NCI-H345 treated with DMSO at 0.1 percent for 48 hours (cell line): ENCODE measurements at regions not wholly inside any gene's neighbourhood (a gene's known extent, or its start where the extent isn't known, plus 50 kb on each side); places are given as distances from the start of the nearest gene placed in this dataset.

Experiments used
- DNase-seq: peaks from one replicate; lab custom pipeline; 2025; ENCODE audit not compliant: unreplicated experiment; lab: John Stamatoyannopoulos, UW

DNA sequence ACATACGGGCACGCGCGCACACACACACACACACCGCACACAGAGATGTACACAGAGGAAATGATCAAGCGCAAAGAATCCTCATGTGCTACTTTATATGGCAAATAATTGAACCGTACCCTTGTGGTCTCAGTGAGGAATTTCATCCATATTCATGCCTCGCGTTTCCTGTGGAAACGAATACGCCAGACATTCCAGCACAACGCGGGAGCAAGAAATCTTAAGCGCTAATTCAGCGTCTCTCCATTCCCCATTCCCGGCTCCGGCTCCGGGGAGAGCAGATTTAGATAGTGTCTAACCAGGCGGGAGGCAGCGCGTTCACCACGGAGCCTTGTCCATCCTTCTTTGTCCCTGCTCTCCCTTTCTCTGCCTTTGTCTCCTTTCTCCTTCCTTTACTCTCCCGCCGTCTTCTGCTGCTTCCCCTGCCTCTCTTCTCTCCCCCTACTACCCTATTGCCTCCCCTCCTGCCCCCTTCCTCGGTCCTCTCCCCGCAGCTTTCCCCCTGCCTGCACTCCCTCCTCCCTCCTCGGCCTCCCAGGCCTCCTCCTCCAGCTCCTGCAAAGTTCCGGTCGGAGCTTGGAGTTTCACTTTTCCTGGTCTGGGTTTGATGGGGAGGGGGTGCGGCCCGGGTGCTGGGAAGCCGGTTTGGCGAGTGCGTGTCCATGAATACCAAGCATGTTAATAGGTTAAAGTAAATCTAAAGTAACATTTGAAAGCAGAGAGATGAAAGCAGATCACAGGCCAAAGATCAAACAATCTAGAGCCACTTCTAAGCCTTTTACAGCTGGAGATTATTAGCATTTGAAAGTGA lies 579.3 kb downstream of the BUD13 start:
- DNase-seq = no peak

DNA sequence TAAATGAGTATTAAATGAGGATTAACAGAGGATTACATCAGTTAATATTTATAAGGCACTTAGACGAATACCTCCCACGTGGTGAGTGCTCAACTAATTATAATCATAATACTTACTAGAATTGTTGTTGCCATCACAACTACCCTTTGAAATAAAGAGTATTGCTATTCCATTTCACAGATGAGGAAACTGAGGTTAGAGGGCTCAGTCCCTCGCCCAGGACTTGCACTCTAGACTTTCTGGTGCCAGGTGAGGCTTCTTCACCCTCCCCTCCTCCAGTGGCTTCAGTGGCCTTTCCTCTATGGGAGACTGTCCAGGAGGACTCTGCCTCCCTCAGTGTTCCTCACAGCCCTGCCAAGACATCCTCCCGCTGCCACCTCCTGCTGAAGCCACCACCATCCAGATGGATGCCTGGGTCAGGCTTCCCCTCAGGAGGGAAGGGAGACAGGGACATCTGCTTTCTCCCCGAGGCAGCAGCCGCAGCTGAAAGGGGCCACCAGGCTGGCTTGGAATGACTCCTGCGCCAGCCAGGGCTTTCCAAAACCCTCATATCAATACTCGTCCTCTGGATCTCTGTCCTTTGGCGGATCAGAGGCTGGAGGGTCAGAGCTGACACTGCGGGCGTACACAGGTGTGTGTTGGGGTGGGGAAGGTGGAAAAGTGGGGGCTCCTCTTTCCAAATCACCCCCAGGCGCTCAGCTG lies 580.1 kb downstream of the BUD13 start:
- no peak for DNase-seq

DNA sequence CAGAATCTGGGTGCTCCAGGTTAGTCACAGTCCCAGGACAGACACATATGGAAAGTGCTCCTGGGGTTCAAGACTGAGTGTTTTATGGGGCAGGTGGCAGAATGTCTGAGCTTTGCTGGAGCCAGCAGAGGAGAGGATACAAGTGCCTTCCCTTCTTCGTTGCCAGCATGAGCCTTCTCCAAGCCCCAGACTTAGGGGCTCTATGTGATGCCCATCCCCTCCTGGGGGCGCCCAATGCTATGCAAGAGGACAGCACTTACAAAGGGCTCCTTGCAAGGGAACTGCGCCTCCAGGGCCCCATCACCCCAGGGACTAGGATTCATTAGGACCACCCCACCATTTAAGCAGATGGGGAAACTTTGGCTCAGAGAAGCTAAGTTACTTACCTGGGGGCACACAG lies 581.9 kb downstream of the BUD13 start:
- no peak for DNase-seq

DNA sequence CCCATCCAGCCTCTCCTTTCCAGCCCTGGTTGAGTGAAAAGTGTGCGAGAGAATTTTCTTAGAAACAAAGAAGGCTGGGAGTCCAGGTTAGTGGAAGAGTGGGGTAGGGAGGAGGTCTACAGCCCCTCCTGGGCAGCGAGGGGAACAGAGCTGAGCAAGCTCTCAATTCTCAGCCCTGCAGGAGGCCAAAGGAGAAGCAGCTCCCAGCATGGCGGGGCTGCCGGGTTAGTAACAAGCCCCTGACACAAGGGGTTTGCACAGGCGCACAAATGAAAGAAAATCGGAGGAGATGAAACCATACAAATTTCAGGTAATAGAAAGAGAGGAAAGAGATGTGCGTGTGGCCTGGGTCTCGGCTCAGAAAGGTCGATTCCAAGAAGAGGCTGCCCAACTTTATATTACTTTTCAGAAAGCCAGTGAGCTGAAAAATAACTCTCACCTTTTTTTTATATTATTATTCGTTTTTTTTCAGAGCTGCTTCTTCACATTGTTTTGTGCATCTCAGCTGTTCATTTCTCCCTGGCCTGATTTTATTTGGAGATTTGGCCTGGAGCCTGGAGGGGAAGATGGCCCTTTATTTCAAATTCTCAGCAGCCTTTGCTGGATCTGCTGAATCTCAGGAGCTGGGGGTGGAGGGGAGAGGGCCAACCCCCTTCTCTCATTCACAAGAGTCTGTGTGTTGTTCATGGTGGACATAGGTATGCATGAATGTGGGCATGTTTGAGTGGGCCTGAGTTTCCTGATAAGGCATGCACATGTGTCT lies 583.2 kb downstream of the BUD13 start:
- DNase-seq = no peak

DNA sequence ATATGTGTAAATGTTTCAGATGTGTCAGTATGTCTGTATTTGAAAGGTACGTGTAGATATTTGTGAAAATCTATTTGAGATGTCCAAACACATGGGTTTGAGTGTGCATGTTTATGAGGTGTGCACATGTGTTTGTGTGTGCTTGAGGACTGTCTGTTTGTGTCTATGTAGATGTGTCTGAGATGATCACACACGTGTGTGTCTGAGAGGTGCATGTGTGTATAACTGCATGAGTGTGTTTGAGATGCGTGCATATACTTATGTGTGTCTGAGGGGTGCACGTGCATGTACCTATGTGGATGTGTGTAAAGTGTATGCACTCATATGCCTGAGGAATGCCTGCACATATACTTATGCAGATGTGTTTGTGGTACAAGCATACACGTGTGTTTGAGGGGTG lies 584.4 kb downstream of the BUD13 start:
- DNase-seq = no peak

DNA sequence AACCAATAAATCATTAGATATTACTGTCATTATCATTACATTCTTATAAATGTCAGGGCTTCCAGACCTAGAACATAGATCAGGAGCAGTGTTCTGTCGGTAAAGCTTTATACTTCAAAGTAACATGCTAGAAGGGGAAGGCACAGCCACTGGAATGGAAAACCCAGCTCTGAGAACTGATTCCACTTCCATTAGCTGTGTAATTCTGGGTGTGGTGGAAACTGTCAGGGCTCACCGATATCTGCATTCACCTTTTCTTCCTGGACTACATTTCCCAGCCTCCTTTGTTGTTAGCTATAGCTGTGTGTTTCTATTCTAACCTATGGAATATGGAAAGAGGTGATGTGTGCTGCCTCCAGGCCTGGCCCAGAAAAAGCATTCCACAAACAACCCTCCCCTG lies 585.8 kb downstream of the BUD13 start:
- DNase-seq = no peak

DNA sequence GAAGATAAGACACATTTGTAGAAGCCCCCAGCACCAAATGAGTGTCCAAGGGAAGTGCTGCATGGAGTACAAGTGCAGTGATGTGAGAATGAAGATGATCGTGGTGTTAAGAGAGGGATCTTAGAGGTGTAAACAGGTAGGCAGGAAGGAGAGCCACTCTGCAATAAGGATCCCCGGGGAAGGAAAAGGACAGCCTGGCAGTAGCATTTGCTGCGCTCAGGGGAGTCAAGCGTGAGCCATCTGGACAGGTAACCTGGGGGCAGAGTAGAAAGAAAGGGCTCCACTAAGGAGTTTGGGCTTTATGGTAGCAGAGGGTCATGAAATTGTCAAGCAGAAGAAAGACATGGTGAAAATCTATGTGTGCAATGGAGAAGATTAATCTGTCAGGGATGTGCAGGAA lies 587.2 kb downstream of the BUD13 start:
- no peak for DNase-seq

DNA sequence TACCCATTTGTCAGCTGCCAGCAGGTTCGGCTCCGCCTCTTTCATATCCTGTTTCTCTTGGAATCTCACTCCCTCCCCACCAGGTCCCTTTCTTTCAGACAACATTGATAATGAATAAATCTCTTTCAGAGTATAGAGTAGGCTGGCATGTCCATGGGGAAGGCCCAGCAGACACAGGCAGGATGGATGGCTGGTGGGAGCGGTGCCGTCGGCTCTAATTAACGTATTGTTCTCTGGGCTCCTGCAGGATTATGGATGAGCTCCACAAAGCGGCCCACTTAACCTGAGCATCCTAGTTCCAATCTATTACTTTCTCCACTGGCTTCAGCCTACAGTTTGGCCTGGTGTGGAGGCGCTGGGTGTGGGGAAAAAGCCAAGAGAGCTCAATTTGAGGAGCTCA lies 588.0 kb downstream of the BUD13 start:
- no peak for DNase-seq

DNA sequence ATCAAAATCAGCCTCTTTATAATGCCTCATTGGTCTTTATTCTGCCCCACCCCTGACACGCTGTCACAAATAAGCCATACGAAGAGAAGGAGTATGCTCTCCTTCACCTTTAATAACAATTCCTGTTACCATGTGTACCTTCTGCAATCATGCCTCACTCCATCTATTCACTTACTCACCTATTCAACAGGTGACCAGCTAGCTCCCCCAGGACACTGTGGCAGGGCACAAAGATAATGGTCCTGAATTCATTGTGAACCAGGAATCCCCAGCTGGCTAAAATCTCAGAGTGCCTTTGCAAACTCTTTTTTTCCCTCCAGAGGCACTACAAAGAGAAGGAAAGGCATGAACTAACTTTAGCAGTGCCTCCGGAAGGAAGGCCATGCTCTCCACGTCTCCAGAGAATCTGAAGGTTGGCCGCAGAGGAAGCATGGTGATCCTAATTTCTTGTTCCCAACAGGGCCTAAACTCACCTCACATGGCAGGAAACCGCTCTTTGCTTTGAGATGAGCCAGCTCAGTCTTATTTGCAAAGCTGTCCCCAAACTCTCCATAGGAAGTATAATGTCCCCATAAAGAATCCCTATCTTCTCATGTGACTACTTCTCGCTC lies 590.3 kb downstream of the BUD13 start:
- DNase-seq = no peak

DNA sequence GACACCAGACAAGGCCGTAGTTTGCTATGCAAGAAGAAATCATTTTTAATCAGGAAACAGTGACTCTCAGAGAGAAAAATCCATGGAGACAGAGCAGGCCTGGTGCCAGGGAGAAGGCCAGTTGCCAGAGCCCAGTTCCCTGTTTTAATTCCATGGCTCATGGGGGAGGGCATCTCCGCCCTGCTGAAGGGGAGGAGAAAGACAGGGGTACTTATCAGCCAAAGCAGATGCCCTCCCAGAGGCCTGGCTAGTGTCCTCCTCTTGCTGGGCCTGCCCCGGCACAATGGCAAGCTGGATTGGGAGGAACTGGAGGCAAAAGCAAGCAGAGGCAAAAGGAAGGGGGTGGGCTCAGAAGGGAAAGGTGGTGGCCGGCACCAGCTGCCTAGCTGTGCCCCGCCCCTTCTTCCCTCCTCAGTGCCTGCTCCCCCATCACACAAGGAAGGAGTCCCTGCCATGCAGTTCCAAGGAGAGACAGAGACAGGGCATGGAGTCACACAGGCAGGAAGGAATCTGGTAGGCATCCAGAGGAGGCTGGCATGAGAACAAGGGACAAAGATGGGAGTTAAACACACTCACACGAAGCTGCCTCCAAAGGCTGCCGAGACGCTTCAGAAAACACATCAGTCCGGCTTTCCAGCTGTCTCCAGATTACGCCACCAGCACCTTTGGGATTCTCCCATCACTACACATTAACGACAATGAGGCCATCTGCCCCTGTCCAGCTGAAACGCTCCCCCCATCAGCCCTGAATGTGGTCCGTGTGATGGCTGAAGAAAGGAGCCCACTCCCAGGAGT lies 591.8 kb downstream of the BUD13 start:
- DNase-seq = no peak

DNA sequence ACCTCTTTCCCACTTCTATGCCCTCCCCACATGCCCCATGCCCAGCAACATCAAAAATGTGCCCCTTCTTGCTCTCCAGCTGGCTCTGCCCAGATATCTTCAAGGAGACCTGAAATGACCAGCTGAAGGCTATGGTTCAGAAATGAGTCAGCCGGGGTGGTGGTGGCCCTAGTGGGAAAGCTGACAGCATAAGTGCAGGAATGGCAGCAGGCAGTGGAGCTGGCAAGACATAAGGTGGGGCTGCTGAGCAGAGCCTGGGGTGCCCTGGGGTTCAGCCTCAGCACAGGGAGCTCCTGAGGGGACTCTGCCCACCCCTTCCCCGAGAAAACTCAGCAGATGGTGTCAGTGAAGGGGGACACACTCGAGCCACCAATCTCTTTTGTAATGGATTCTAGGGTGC lies 593.4 kb downstream of the BUD13 start:
- DNase-seq = no peak

DNA sequence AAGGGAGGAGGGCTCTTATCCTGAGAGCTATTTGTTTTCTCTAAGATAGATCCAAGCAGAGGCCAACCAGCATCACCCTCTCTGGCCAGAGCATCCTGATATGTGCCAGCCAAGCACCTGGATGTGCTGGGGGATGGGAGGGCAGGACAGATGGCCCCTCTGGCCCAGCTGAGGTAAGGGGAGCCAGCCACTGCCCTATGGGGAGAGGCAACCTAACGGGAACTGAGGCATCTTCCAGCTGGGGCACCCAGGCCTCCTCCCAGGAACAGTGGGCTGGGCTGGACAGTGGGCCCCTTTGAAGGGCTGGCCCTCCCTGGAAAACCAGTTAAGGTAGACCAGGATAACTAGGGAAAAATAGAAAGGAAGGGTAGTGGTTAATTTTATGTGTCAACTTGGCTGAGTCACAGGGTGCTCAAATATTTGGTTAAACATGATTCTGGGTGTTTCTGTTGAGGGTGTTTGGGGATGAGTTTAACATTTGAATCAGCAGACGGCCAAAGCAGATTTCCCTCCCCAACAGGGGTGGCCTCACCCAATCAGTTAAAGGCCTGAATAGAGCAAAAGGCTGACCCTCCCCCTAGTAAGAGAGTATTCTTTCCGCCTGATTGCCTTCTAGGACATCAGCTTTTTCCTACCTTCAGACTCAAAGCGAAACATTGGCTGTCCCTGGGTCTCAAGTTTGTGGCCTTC lies 595.1 kb downstream of the BUD13 start:
- DNase-seq = no peak

DNA sequence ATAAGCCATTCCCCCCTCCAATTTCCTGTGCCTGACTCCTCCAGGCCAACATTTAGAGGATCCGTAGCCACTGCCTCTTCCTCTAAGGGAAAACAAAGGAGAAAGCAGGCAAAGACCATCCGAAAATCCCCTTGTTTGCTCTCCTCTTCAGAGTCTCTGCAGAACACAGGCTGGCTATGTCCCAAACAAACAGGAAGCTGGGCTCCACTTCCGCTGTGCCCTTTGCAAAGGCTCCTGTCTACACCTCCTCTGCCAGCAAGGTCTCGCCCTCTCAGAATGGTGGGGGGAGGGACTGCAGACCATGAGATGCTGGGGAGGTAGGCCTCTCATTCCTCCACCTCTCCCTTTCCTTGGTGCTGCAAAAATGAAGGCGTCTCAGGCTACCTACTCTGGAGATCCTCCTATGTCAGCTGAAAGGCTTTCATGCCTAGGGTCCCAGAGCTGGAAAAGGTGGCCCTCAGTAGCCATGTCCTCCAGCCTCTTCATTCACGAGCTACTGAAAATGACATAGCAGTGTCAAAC lies 596.2 kb downstream of the BUD13 start:
- no peak for DNase-seq

DNA sequence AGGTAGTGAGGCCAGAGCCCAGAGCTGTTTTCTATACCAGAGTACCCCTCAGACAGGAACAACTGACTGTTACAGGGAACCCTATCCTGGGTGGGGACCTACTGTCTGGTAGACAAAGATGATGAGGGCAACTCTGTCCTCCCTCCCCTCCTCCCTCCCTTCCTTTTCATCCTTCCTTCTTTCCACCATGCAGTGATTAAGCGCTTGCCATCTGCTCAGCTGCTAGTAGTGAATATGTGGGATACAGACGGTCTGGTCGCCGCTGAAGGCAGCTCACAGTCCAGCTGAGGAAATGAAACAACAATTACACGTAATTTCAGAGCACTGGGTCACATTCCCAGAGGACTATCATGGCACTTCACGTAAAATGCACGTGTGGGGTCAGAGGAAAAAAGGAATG lies 597.1 kb downstream of the BUD13 start:
- DNase-seq = no peak

DNA sequence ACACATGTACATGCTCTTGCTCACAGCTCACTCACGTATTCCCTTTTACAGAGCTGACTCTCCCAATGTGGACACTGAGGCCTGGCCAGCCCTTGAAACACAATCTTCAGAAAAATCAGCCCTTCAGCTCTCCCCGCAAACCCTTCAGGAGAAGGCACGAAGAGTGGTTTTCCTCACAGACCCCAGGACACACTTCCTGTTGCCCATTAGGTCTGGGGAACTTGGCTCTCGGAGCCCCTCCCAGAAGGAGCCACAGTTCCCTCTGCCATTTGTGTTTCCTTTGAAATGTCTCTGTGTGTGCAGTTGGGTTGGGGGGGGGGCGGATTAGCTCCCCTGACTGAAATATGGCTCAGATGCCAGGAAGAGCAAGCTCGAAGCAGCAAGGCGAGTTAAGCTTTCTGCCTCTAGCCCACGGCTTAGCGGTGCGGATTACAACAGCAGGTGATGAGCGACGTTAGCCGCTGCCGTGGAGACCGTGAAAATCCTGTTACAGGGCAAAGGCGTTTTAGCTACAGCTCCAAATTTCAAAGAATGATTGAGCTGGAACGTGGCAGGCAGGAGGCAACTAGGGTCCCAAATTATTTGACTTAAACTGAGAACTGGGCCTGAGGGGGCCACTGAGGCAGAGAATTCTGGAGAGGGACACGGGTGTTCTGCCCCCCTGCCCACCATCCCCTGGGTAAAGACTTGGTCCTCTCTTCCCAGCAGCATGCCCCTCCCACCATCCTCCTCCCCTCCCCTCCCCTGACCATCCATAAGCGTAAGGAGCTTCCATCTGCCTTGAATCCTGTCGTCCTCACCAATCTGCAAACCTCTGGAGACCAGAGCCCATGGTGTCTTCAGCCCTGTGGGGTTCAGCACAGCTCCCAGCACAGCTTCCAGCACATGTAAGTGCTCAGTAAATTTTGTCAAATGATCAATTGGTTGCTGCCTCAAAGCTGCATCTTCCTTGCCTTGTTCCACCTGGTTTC lies 598.6 kb downstream of the BUD13 start:
- no peak for DNase-seq

DNA sequence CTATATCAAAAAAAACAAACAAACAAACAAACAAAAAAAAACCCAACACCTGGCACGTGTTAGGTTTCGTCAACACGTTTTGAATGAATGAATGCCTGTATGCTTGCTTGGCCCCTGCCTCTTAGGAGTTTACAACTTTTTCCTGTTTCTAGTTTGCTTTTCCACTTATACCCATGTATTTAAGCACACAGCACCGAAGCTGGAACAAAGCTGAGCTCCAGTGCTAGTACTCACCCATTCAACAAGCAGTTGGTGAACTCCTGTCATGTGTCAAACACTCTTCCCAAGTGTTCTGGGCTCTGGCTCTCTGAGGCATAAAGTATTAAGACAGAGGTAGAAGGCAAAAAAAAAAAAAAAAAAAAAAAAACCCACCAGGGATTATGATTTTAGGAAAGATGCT lies 599.3 kb downstream of the BUD13 start:
- DNase-seq = no peak

DNA sequence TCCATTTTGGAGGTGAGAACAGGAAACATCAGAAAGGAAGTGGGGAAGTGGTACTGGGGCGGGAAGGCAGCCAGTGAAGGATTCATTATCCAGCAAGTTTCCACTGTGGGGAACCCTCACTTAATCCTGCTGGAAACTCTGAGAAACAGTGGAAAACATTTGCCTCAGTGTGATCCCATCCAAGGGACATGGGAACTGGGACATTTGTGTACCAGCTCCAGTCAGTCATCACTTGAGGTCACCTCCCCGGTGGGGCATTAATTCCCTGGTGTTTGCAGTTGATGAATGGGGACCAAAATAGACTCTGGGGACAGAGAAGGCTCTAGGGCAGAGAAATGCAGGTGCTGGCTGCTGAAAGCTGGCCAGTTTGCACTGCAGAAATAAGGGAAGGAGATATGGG lies 599.9 kb downstream of the BUD13 start:
- no peak for DNase-seq

DNA sequence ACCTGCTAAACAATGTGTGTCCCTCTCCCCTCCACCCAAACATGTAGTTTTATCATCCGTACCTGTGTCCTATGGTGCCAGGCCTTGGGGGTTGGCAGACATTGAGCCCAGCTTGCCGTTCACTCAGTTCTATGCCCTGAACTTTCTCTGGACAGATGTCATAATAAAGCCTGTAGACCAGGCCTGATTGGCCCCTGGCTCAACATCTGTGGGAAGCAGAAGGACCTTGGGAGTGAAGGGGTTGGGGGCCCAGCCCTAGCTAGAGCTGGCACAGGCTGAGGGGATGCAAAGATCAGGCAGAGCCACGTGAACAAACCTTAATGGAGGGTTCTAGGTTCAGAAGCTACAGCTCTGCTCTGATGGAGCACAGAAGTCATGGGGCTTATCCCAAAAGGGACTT lies 600.6 kb downstream of the BUD13 start:
- no peak for DNase-seq
